Astrocyte of the cerebellum (primary cell): ENCODE measurements at regions not wholly inside any gene's neighbourhood (a gene's known extent, or its start where the extent isn't known, plus 50 kb on each side); places are given as distances from the start of the nearest gene placed in this dataset.

Experiments
- DNase-seq: peaks from one replicate; pipeline ENCODE4 v3.0.0-alpha.2; 2011; ENCODE audit warnings: low read depth
- H3K4me3 ChIP-seq: 2 replicates; pipeline ENCODE4 v1.5.1; 2011; ENCODE audit warnings: mild to moderate bottlenecking, low read depth, low read length, moderate library complexity
- in situ Hi-C: cut with HindIII; loops from 2 replicates; pipeline ENCODE4 v1.10.0; 2017; ENCODE audit warnings: low sequenced_read_pairs
- TF ChIP-seq, protein P1 (sequence below): IDR thresholded peaks from 2 replicates; pipeline ENCODE4 v1.5.1; 2012; ENCODE audit warnings: low read length, low read depth, moderate library complexity, mild to moderate bottlenecking; ENCODE audit errors: missing control alignments

GRCh38 chr6:818196-818595 lies 125.3 kb upstream of the EXOC2 start:
- no peak for DNase-seq
- H3K4me3 ChIP-seq = no peak overlapping the region
- in situ Hi-C loops = no loop called here
- TF ChIP-seq, protein P1, sequence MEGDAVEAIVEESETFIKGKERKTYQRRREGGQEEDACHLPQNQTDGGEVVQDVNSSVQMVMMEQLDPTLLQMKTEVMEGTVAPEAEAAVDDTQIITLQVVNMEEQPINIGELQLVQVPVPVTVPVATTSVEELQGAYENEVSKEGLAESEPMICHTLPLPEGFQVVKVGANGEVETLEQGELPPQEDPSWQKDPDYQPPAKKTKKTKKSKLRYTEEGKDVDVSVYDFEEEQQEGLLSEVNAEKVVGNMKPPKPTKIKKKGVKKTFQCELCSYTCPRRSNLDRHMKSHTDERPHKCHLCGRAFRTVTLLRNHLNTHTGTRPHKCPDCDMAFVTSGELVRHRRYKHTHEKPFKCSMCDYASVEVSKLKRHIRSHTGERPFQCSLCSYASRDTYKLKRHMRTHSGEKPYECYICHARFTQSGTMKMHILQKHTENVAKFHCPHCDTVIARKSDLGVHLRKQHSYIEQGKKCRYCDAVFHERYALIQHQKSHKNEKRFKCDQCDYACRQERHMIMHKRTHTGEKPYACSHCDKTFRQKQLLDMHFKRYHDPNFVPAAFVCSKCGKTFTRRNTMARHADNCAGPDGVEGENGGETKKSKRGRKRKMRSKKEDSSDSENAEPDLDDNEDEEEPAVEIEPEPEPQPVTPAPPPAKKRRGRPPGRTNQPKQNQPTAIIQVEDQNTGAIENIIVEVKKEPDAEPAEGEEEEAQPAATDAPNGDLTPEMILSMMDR = no peak

DNA sequence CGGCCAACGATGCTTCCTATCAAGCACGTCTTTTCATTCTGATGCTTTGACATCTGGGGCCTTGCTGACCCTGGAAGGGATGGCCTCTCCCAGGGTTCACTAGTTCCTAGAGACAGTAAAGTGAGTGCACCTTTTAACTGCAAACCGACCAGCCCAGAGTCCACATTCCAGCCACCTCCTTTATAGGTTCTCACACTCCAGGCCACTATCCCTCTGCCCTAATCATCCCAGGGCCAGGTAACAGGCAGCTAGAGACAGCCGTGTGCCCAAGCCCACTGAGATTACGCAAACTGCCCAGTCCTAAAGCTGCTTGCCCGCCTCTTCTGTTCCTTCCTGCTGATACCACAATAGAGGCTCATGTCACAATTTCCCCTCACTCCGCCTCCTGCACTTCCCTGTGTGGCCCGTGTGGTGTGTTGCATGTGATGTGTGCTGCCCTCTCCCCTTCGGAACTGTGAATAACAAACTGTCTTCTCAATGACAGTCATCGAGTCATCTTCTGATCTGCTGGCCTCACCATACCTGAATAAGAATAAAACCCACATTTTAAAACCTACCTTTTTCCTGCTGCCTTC lies 123.7 kb upstream of the EXOC2 start:
- no peak for DNase-seq
- TF ChIP-seq, protein P1 = no peak
- no peak overlapping the region for H3K4me3 ChIP-seq
- in situ Hi-C loops = no loop called here

- no peak overlapping the region for H3K4me3 ChIP-seq
- in situ Hi-C loops = no loop called here
- TF ChIP-seq, protein P1 = peak; percentile 4
- no peak for DNase-seq
Measured at GRCh38 chr6:815348-815738, 122.4 kb upstream of the EXOC2 start.

DNA sequence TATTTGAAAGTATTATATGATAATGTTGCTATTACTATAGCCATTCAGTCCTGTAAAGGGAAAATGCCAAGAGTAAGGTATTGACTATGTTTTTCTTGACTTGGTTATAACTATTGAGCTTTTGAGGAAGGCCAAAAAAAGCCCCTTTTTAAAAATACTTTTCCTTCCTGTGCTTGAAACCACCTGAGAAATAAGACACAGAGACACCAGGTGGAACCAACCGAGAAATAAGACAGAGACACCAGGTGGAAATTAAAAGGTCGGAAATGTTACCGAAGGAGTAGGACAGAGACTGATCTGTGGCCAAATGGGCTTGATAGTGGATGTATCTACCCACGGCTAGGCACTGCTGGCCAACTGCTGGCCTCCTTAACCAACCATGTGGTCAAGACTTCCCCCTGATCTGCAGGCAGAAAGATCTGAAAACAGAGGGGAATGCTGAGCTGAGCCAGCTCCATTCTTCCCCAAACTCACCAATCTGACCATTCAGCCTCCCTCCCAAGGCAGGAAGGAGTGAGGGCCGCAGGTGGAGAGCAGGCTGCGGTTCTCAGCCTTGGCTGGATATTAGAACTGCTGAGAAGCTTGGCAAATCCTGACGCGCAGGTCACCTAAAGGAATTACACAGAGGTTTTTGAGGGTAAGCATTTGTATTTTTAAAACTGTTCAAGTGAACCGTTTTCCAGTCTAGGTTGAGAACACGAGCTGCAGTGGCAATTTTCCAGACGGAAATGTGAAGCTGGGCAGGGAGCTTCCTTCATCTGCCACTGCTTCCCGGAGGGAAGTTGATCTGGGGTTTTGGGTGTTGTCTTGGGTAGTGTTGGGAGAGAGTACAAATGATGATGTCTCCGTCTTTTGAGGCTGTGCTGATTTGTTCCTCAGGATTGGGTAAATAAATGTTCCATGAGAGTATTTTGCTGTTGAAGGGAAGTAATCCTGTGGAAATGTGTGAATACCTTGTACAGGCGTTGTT lies 121.7 kb upstream of the EXOC2 start:
- DNase-seq = no peak
- TF ChIP-seq, protein P1 = no peak
- no peak overlapping the region for H3K4me3 ChIP-seq
- in situ Hi-C loops = no loop called here

DNA sequence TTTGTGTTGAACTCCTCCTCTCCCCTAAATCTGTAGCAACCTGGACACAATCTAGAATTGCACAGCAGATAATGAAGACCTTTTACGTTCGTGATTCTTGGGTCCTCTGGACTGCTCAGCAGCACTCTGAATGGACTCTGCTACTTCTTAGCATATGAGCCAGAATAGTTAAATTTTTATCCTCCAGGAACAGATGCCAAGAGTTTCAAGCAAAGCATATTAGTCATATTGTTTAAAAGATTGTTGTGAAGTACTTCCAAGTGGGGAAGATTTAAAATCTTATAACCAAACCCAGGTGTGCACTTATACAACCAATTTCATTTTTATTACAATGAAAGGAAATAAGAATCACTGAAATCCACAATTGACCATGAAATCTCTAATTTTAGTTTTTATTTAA lies 118.9 kb upstream of the EXOC2 start:
- DNase-seq = no peak
- in situ Hi-C loops = no loop called here
- TF ChIP-seq, protein P1 = no peak
- H3K4me3 ChIP-seq = no peak overlapping the region

DNA sequence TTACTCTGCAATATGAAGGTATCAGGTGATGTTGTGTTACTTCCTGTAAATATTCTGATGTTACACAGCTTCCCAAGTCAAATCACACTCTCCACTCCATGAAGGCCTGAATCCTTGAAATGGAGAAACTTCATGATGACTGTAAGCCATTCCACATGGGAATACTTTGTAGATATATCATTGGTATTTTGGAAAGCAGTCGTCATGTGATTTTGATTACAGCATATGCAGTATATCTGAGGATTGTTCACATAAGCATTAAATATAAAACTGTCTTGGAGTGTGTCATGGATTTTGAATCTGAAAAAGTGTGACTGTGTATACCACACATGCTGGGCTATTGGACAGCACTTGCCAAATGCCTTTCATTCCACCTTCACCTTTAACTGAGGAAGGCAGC lies 118.3 kb upstream of the EXOC2 start:
- no peak overlapping the region for H3K4me3 ChIP-seq
- in situ Hi-C loops = no loop called here
- no peak for DNase-seq
- TF ChIP-seq, protein P1 = no peak
